Lung (tissue), 11 donors: ENCODE measurements at regions not wholly inside any gene's neighbourhood (a gene's known extent, or its start where the extent isn't known, plus 50 kb on each side); places are given as distances from the start of the nearest gene placed in this dataset.
"Not testable (repeated sequence)": the region's sequence is repeated elsewhere in the genome, so short reads cannot be mapped to it uniquely, and the experiment has no call there.

Experiments
- ATAC-seq: fragments of 200-7000 bp; cut with Tn5 transposase; one replicate; pipeline ENCODE4 v1.9.1; 2020; ENCODE audit warnings: moderate number of reproducible peaks; ENCODE audit not compliant: insufficient read depth, low FRiP score
- DNase-seq, 3 donors: peaks; one replicate each; pipeline ENCODE4 v3.0.0-alpha.2; 2013 to 2017
- H3K27ac ChIP-seq, 2 donors: one replicate each; pipeline ENCODE4 v1.5.1; 2013; ENCODE audit warnings: mild to moderate bottlenecking in 2 of 2, moderate library complexity in 2 of 2, control low read depth in 1 of 2, inconsistent platforms in 1 of 2, low read depth in 1 of 2, low read length in 1 of 2
- H3K27me3 ChIP-seq, 3 donors: one replicate each; pipeline ENCODE4 v1.5.1; 2013; ENCODE audit warnings: low read length in 2 of 3; ENCODE audit not compliant: control insufficient read depth in 3 of 3, insufficient read depth in 3 of 3
- H3K36me3 ChIP-seq, 4 donors: one replicate each; pipeline ENCODE4 v1.5.1; 2013; ENCODE audit warnings: low read length in 4 of 4, mild to moderate bottlenecking in 1 of 4, moderate library complexity in 1 of 4; ENCODE audit not compliant: control insufficient read depth in 4 of 4, insufficient read depth in 4 of 4
- H3K4me1 ChIP-seq, 5 donors: one replicate each; pipeline ENCODE4 v1.5.1; 2013; ENCODE audit warnings: low read length in 5 of 5, mild to moderate bottlenecking in 2 of 5, moderate library complexity in 1 of 5; ENCODE audit not compliant: control insufficient read depth in 5 of 5, insufficient read depth in 5 of 5
- H3K4me3 ChIP-seq: one replicate; pipeline ENCODE4 v1.5.1; 2013; ENCODE audit warnings: mild to moderate bottlenecking, control low read depth, moderate library complexity
- H3K9ac ChIP-seq, 2 donors: one replicate each; pipeline ENCODE4 v1.5.1; 2013; ENCODE audit warnings: low read length in 2 of 2, control low read depth in 1 of 2; ENCODE audit not compliant: insufficient read depth in 1 of 2
- H3K9me3 ChIP-seq, 4 donors: one replicate each; pipeline ENCODE4 v1.5.1; 2013; ENCODE audit warnings: low read length in 3 of 4, mild to moderate bottlenecking in 1 of 4, moderate library complexity in 1 of 4; ENCODE audit not compliant: control insufficient read depth in 4 of 4, insufficient read depth in 3 of 4
- CTCF ChIP-seq: IDR thresholded peaks from 2 replicates; pipeline ENCODE4 v1.5.1; 2012; ENCODE audit warnings: mild to moderate bottlenecking; ENCODE audit errors: control extremely low read depth, extremely low read depth
- WGBS, 2 donors: extraction: QIAGEN DNeasy Blood & Tissue Kit; methylation state at CpG; one replicate each; pipeline ENCODE4 v1.1.7; 2013; 5-methylcytosine and 5-hydroxymethylcytosine counted together
- donor health status: control.
- donor health status: control.
- donor health status: Bipolar disorder and iron deficiency.
- donor health status: healthy.
- donor health status: DM: yes; HTN: yes; CAD: no.

DNA sequence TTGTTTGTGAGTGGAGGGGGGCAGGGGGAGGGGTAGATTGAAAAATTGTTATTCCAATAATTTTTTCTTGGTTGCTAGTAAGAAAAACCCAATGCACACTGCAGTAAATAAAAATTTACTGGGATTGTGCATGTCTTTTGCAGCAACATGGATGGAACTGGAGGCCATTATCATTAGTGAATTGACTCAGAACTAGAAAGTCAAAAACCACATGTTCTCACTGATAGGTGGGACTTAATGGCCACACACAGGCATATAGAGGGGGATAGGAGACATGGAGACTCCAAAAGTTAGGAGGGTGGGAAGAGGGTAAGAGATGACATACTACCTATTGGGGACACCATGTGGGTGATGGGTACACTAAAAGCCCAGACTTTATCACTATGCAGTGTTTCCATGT, 67.2 kb downstream of the BUB3 start:
- Histone ChIP-seq H3K27me3 (no peaks in the 10 kb centered on the region), H3K27ac (no peak overlapping the region), H3K36me3 (no peaks in the 10 kb centered on the region), H3K4me3 (no peak overlapping the region), H3K9ac (no peak overlapping the region), H3K9me3 (peaks cover 0 to 1% (median 0%) of the 10 kb centered on the region in 4 donors), H3K4me1 (no peaks in the 10 kb centered on the region)
- TF ChIP-seq CTCF: no peak
- DNase-seq (no peak), ATAC-seq (no peak)

- Histone ChIP-seq H3K36me3 (no peaks in the 10 kb centered on the region), H3K9me3 (peaks cover 0 to 1% (median 0%) of the 10 kb centered on the region in 4 donors), H3K9ac (no peak overlapping the region), H3K27ac (no peak overlapping the region), H3K4me1 (no peaks in the 10 kb centered on the region), H3K27me3 (no peaks in the 10 kb centered on the region), H3K4me3 (no peak overlapping the region)
- no peak for TF ChIP-seq CTCF
- no peak for DNase-seq
- 64 to 78% methylated on average over 4 of the region's 4 CpGs for WGBS, 2 donors
- ATAC-seq: no peak
Measured at GRCh38 chr10:123222832-123223231, 68.6 kb downstream of the BUB3 start.

DNA sequence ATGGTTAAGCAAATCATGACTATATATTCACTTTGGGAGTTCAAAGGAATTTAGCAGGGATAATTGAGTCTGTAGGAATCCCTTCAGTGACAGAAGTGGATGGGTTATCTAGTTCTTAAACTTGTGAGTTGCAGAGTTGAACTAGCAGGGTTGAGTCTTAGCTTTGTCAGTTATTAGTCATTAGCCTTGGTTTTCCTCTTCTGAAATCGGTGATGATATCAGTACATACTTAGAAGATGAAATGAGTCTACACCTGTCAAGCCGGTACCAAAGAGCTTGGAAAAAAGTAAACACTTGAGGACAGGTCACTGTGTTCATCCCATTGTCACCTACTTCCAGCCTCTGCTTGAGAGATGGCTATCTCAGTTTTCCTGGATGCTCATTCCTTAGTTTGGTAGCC, 73.5 kb downstream of the BUB3 start:
- ATAC-seq (no peak), DNase-seq (no peak)
- 86 to 88% methylated on average over 2 of the region's 2 CpGs for WGBS, 2 donors
- Histone ChIP-seq H3K4me3 (no peak overlapping the region), H3K27me3 (no peaks in the 10 kb centered on the region), H3K36me3 (peaks cover 0 to 3% (median 0%) of the 10 kb centered on the region in 4 donors), H3K4me1 (no peaks in the 10 kb centered on the region), H3K9ac (no peak overlapping the region), H3K27ac (no peak overlapping the region), H3K9me3 (peaks cover 0 to 3% (median 0%) of the 10 kb centered on the region in 4 donors)
- TF ChIP-seq CTCF: no peak

DNA sequence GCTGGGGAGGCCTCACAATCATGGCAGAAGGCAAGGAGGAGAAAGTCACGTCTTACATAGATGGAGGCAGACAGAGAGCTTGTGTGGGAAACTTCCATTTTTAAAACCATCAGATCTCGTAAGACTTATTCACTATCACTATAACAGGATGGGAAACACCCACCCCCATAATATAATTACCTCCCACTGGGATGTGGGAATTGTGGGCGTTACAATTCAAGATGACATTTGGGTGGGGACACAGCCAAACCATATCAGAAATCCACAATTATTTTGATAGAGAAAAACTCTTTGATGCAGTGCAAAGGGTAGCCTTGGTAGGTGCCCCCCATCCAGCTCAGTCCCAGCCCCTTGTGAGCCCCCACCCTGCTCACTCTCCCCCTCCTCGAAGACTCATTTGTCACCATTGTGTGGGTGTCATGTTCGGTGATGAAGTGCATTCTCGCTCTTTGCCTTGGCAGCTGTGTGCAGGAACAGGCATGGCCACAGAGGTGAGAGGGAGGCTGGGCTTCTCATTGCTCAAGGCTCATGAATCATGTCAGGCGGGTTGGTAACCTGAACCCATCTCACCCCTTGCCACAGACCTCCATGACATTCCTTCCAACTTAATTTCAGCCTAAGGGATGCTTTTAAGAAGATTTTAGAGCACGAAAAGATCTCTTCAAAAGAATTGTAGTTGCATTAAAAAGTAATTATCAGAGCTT, 75.9 kb downstream of the BUB3 start:
- H3K27me3 ChIP-seq: no peaks in the 10 kb centered on the region
- no peak for ATAC-seq
- H3K36me3 ChIP-seq: peaks cover 0 to 3% (median 0%) of the 10 kb centered on the region in 4 donors
- no peak overlapping the region for H3K9ac ChIP-seq
- no peak for TF ChIP-seq CTCF
- peaks cover 0 to 6% (median 2%) of the 10 kb centered on the region in 4 donors for H3K9me3 ChIP-seq
- no peaks in the 10 kb centered on the region for H3K4me1 ChIP-seq
- H3K4me3 ChIP-seq: no peak overlapping the region
- no peak for DNase-seq
- H3K27ac ChIP-seq: no peak overlapping the region
- 77 to 88% methylated on average over 8 of the region's 8 CpGs for WGBS, 2 donors

- WGBS, 2 donors: 94 to 96% methylated on average over 1 of the region's 1 CpG
- not testable (repeated sequence) for H3K4me3 ChIP-seq, H3K36me3 ChIP-seq, ATAC-seq, DNase-seq, H3K4me1 ChIP-seq, H3K27ac ChIP-seq, H3K9ac ChIP-seq, H3K27me3 ChIP-seq
- peaks cover 0 to 13% (median 2%) of the 10 kb centered on the region in 4 donors for H3K9me3 ChIP-seq
Measured at GRCh38 chr10:123232879-123233278, 78.7 kb downstream of the BUB3 start.
